Right lobe of liver (tissue), 6 donors: ENCODE measurements at regions not wholly inside any gene's neighbourhood (a gene's known extent, or its start where the extent isn't known, plus 50 kb on each side); places are given as distances from the start of the nearest gene placed in this dataset.

Experiments
- ATAC-seq, 4 donors: fragments of 200-7000 bp; cut with Tn5 transposase; one replicate each; pipeline ENCODE4 v1.9.1; 2020; ENCODE audit warnings: mild to moderate bottlenecking in 4 of 4, moderate library complexity in 4 of 4
- DNase-seq, 3 donors: peaks; one replicate each; pipeline ENCODE4 v3.0.0-alpha.2; 2020
- H3K27ac ChIP-seq, 3 donors: fragments of 200-600 bp; one replicate each; pipeline ENCODE4 v1.8.0; 2022
- H3K27me3 ChIP-seq, 2 donors: fragments of 200-600 bp; one replicate each; pipeline ENCODE4 v1.8.0; 2022
- H3K36me3 ChIP-seq, 4 donors: fragments of 200-600 bp; sonication (generic) in 1 of 4; one replicate each; pipeline versions ENCODE4 v1.5.1 to v1.8.0; 2017 to 2022; ENCODE audit warnings: control low read depth in 1 of 4
- H3K4me1 ChIP-seq, 4 donors: fragments of 200-600 bp; sonication (generic) in 1 of 4; one replicate each; pipeline versions ENCODE4 v1.5.1 to v1.8.0; 2017 to 2022; ENCODE audit warnings: control low read depth in 1 of 4
- H3K4me3 ChIP-seq, 3 donors: fragments of 200-600 bp; one replicate each; pipeline ENCODE4 v1.8.0; 2022
- H3K9me3 ChIP-seq, 4 donors: fragments of 200-600 bp; sonication (generic) in 1 of 4; one replicate each; pipeline versions ENCODE4 v1.5.1 to v1.8.0; 2017 to 2022; ENCODE audit warnings: control low read depth in 1 of 4
- POLR2A ChIP-seq: fragments of 450-650 bp; IDR thresholded peaks from one replicate; pipeline ENCODE4 v1.6.1; 2017; ENCODE audit warnings: antibody characterized with exemption, mild to moderate bottlenecking
- WGBS: methylation state at CpG from one replicate; pipeline ENCODE4 v1.1.6; 2018; ENCODE audit warnings: low coverage, low lambda C conversion rate; ENCODE audit not compliant: insufficient coverage; ENCODE audit errors: missing lambda C conversion rate; 5-methylcytosine and 5-hydroxymethylcytosine counted together
- intact Hi-C, 2 donors: fragments of 100-400 bp; cut with DNase I; formaldehyde crosslinking; loops; one replicate each; pipeline versions ENCODE4 v1.11.2 to v1.14.1; 2022
- TF ChIP-seq, protein P1 (sequence below), 4 donors: fragments of 200-600 bp in 3 of 4; fragments of 450-650 bp in 1 of 4; IDR thresholded peaks; one replicate each; pipeline versions ENCODE4 v1.5.1 to v1.8.0; 2016 to 2022; ENCODE audit warnings: antibody characterized with exemption in 4 of 4, mild to moderate bottlenecking in 2 of 4
- donor health status: DM: no; HTN: yes; CAD: no.
- donor health status: DM: no; HTN: no; CAD: no.
- donor health status: DM: no; HTN: no; CAD: no.
- donor health status: DM: no; HTN: yes; CAD: no.
- donor health status: DM: no; HTN: yes; CAD: no.

- Histone ChIP-seq H3K36me3 (no peaks in the 10 kb centered on the region), H3K27ac (peak overlapping the region; percentile 7 to 89 (median 84)), H3K4me1 (peaks cover 0 to 34% (median 4%) of the 10 kb centered on the region in 4 donors), H3K27me3 (no peaks in the 10 kb centered on the region), H3K9me3 (no peaks in the 10 kb centered on the region), H3K4me3 (no peak overlapping the region)
- 13% methylated on average over 2 of the region's 2 CpGs for WGBS
- no peak for TF ChIP-seq POLR2A
- TF ChIP-seq, protein P1, sequence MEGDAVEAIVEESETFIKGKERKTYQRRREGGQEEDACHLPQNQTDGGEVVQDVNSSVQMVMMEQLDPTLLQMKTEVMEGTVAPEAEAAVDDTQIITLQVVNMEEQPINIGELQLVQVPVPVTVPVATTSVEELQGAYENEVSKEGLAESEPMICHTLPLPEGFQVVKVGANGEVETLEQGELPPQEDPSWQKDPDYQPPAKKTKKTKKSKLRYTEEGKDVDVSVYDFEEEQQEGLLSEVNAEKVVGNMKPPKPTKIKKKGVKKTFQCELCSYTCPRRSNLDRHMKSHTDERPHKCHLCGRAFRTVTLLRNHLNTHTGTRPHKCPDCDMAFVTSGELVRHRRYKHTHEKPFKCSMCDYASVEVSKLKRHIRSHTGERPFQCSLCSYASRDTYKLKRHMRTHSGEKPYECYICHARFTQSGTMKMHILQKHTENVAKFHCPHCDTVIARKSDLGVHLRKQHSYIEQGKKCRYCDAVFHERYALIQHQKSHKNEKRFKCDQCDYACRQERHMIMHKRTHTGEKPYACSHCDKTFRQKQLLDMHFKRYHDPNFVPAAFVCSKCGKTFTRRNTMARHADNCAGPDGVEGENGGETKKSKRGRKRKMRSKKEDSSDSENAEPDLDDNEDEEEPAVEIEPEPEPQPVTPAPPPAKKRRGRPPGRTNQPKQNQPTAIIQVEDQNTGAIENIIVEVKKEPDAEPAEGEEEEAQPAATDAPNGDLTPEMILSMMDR (IDR thresholded peaks at IDR 0.05): no peak
- ATAC-seq: peak; percentile 67 to 83 (median 73)
- DNase-seq: peak in 1 of 3 donors; percentile 48
- intact Hi-C loops: no loop called here
Observed at GRCh38 chr10:20986049-20986448, 88.9 kb upstream of the NEBL start.

GRCh38 chr10:20984662-20985061 is 87.6 kb upstream of the NEBL start:
- DNase-seq: no peak
- H3K27ac ChIP-seq: no peak overlapping the region
- H3K27me3 ChIP-seq: no peaks in the 10 kb centered on the region
- H3K36me3 ChIP-seq: no peaks in the 10 kb centered on the region
- intact Hi-C loops: no loop called here
- ATAC-seq: no peak
- WGBS: 87% methylated on average over 6 of the region's 8 CpGs
- H3K4me3 ChIP-seq: no peak overlapping the region
- H3K4me1 ChIP-seq: peaks cover 0 to 34% (median 4%) of the 10 kb centered on the region in 4 donors
- TF ChIP-seq POLR2A: no peak
- H3K9me3 ChIP-seq: no peaks in the 10 kb centered on the region

GRCh38 chr10:20981419-20981953 is 84.4 kb upstream of the NEBL start:
- peaks cover 0 to 10% (median 0%) of the 10 kb centered on the region in 4 donors for H3K4me1 ChIP-seq
- no peak overlapping the region for H3K27ac ChIP-seq
- ATAC-seq (no peak), DNase-seq (no peak)
- intact Hi-C loops: no loop called here
- H3K36me3 ChIP-seq: no peaks in the 10 kb centered on the region
- H3K4me3 ChIP-seq: no peak overlapping the region
- WGBS: 60% methylated on average over 1 of the region's 2 CpGs
- TF ChIP-seq, protein P1 (IDR thresholded peaks at IDR 0.05): no peak
- TF ChIP-seq POLR2A: no peak
- no peaks in the 10 kb centered on the region for H3K27me3 ChIP-seq
- H3K9me3 ChIP-seq: no peaks in the 10 kb centered on the region

DNA sequence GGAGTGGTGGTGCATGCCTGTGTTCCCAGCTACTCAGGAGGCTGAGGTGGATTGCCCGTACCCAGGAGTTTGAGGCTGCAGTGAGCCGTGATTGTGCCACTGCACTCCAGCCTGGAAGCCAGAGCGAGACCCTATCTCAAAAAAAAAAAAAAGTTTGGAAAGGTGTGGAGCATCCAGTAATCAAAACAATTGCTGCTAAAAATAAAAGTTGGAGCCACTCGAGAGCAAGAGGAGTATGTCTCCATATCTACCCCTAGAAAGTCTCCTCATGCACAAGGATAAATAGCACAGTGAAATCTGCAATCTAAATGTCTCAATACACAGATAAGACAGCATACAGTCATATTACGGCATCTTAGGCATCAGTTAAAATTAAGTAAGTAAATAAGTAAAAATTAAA is 81.5 kb upstream of the NEBL start:
- WGBS: 93% methylated on average over 5 of the region's 5 CpGs

GRCh38 chr10:20977300-20977699 is 80.2 kb upstream of the NEBL start:
- H3K36me3 ChIP-seq: no peaks in the 10 kb centered on the region
- intact Hi-C loops: no loop called here
- H3K4me1 ChIP-seq: peaks cover 0 to 3% (median 0%) of the 10 kb centered on the region in 4 donors
- 70% methylated on average over 5 of the region's 5 CpGs for WGBS
- DNase-seq: no peak
- no peak overlapping the region for H3K27ac ChIP-seq
- H3K9me3 ChIP-seq: no peaks in the 10 kb centered on the region
- TF ChIP-seq POLR2A: no peak
- TF ChIP-seq, protein P1 (IDR thresholded peaks at IDR 0.05): no peak
- no peaks in the 10 kb centered on the region for H3K27me3 ChIP-seq
- ATAC-seq: peak in 1 of 4 donors; percentile 42
- no peak overlapping the region for H3K4me3 ChIP-seq

More for the DNA sequence above, 81.5 kb upstream of the NEBL start:
- ATAC-seq (no peak), DNase-seq (no peak)
- TF ChIP-seq POLR2A: no peak
- TF ChIP-seq, protein P1 (IDR thresholded peaks at IDR 0.05): no peak
- no peaks in the 10 kb centered on the region for H3K4me1 ChIP-seq
- no peak overlapping the region for H3K27ac ChIP-seq
- no peaks in the 10 kb centered on the region for H3K36me3 ChIP-seq
- H3K4me3 ChIP-seq: no peak overlapping the region
- intact Hi-C loops: no loop called here
- H3K27me3 ChIP-seq: no peaks in the 10 kb centered on the region
- no peaks in the 10 kb centered on the region for H3K9me3 ChIP-seq
